Ishikawa (cell line): ENCODE measurements at regions not wholly inside any gene's neighbourhood (a gene's known extent, or its start where the extent isn't known, plus 50 kb on each side); places are given as distances from the start of the nearest gene placed in this dataset.

Experiments used
- CEBPB ChIP-seq: IDR thresholded peaks from 2 replicates; pipeline ENCODE4 v1.6.1; 2012
- CREB1 ChIP-seq: IDR thresholded peaks from 2 replicates; pipeline ENCODE4 v1.6.1; 2012; ENCODE audit warnings: low read depth
- EGR1 ChIP-seq: IDR thresholded peaks from 2 replicates; pipeline ENCODE4 v1.6.1; 2012
- EP300 ChIP-seq: IDR thresholded peaks from 2 replicates; pipeline ENCODE4 v1.6.1; 2012; ENCODE audit warnings: borderline replicate concordance
- FOXM1 ChIP-seq: IDR thresholded peaks from 2 replicates; pipeline ENCODE4 v1.6.1; 2012; ENCODE audit warnings: low read depth, borderline replicate concordance
- MAX ChIP-seq: IDR thresholded peaks from 2 replicates; pipeline ENCODE4 v1.6.1; 2012
- NFIC ChIP-seq: IDR thresholded peaks from 2 replicates; pipeline ENCODE4 v1.6.1; 2012
- RAD21 ChIP-seq: IDR thresholded peaks from 2 replicates; pipeline ENCODE4 v1.6.1; 2012; ENCODE audit warnings: low read depth
- REST ChIP-seq: IDR thresholded peaks from 2 replicates; pipeline ENCODE4 v1.6.1; 2012; ENCODE audit warnings: low read depth, mild to moderate bottlenecking
- TAF1 ChIP-seq: IDR thresholded peaks from 2 replicates; pipeline ENCODE4 v1.6.1; 2012; ENCODE audit warnings: low read depth, mild to moderate bottlenecking
- TEAD4 ChIP-seq: IDR thresholded peaks from 2 replicates; pipeline ENCODE4 v1.6.1; 2012
- USF1 ChIP-seq: IDR thresholded peaks from 2 replicates; pipeline ENCODE4 v1.6.1; 2012
- YY1 ChIP-seq: IDR thresholded peaks from 2 replicates; pipeline ENCODE4 v1.6.1; 2012; ENCODE audit warnings: low read depth
- ZBTB7A ChIP-seq: IDR thresholded peaks from 2 replicates; pipeline ENCODE4 v1.6.1; 2012; ENCODE audit warnings: low read depth

GRCh38 chr10:84902553-84902952 lies 574.2 kb downstream of the CCSER2 start:
- TF ChIP-seq TEAD4 (no peak), RAD21 (no peak), EGR1 (no peak), MAX (no peak), REST (no peak), TAF1 (no peak), NFIC (no peak), YY1 (no peak), EP300 (no peak), CREB1 (no peak), USF1 (no peak), FOXM1 (no peak), CEBPB (no peak), ZBTB7A (no peak)
